Mesendoderm (in vitro differentiated cells): ENCODE measurements at regions not wholly inside any gene's neighbourhood (a gene's known extent, or its start where the extent isn't known, plus 50 kb on each side); places are given as distances from the start of the nearest gene placed in this dataset.

Experiments
- DNase-seq: peaks from one replicate; pipeline ENCODE4 v3.0.0; 2013
- H2AK5ac ChIP-seq: 2 replicates; pipeline ENCODE4 v1.6.1; 2013; ENCODE audit warnings: low read length, inconsistent platforms
- H2BK120ac ChIP-seq: 2 replicates; pipeline ENCODE4 v1.6.1; 2013; ENCODE audit warnings: low read depth, mild to moderate bottlenecking, low read length, moderate library complexity, mixed read lengths
- H2BK15ac ChIP-seq: replicated peaks from 2 replicates; pipeline ENCODE4 v1.6.1; 2013; ENCODE audit warnings: low read depth, mild to moderate bottlenecking, moderate library complexity
- H2BK5ac ChIP-seq: 2 replicates; pipeline ENCODE4 v1.6.1; 2013; ENCODE audit warnings: low read length, inconsistent platforms
- H3K18ac ChIP-seq: 2 replicates; pipeline ENCODE4 v1.6.1; 2013; ENCODE audit warnings: mild to moderate bottlenecking, low read length, mixed read lengths
- H3K23ac ChIP-seq: one replicate; pipeline ENCODE4 v1.6.1; 2013; ENCODE audit warnings: low read length
- H3K27ac ChIP-seq: 2 replicates; pipeline ENCODE4 v1.5.1; 2013; ENCODE audit warnings: low read depth, mild to moderate bottlenecking, inconsistent platforms, low read length, moderate library complexity
- H3K27me3 ChIP-seq: 2 replicates; pipeline ENCODE4 v1.6.1; 2013; ENCODE audit warnings: low read length, control low read depth, mild to moderate bottlenecking, inconsistent platforms; ENCODE audit not compliant: insufficient read depth, poor library complexity
- H3K36me3 ChIP-seq: 2 replicates; pipeline ENCODE4 v1.6.1; 2013; ENCODE audit warnings: low read length, inconsistent platforms; ENCODE audit not compliant: control insufficient read depth, insufficient read depth
- H3K4ac ChIP-seq: one replicate; pipeline ENCODE4 v1.6.1; 2013; ENCODE audit warnings: low read depth, mild to moderate bottlenecking, low read length, moderate library complexity
- H3K4me1 ChIP-seq: 2 replicates; pipeline ENCODE4 v1.6.1; 2013; ENCODE audit warnings: low read depth, low read length, inconsistent platforms; ENCODE audit not compliant: control insufficient read depth
- H3K4me2 ChIP-seq: 2 replicates; pipeline ENCODE4 v1.6.1; 2013; ENCODE audit warnings: low read length
- H3K4me3 ChIP-seq: 2 replicates; pipeline ENCODE4 v1.5.1; 2013; ENCODE audit warnings: mild to moderate bottlenecking, low read length
- H3K56ac ChIP-seq: one replicate; pipeline ENCODE4 v1.6.1; 2013; ENCODE audit warnings: low read length
- H3K79me1 ChIP-seq: 2 replicates; pipeline ENCODE4 v1.6.1; 2013; ENCODE audit warnings: low read length, inconsistent platforms
- H3K79me2 ChIP-seq: 2 replicates; pipeline ENCODE4 v1.6.1; 2013; ENCODE audit warnings: mild to moderate bottlenecking, low read length; ENCODE audit not compliant: control insufficient read depth, insufficient read depth
- H3K9ac ChIP-seq: 2 replicates; pipeline ENCODE4 v1.6.1; 2013; ENCODE audit warnings: low read length, inconsistent platforms
- H4K5ac ChIP-seq: one replicate; pipeline ENCODE4 v1.6.1; 2013; ENCODE audit warnings: low read length
- H4K8ac ChIP-seq: one replicate; pipeline ENCODE4 v1.6.1; 2013; ENCODE audit warnings: low read depth, mild to moderate bottlenecking, control low read depth, low read length, moderate library complexity
- WGBS: extraction: QIAGEN DNeasy Blood & Tissue Kit; methylation state at CpG from one replicate; pipeline ENCODE4 v1.1.7; 2013; ENCODE audit warnings: low lambda C conversion rate, missing lambda C conversion rate; ENCODE audit not compliant: insufficient coverage; ENCODE audit errors: extremely low coverage; 5-methylcytosine and 5-hydroxymethylcytosine counted together

DNA sequence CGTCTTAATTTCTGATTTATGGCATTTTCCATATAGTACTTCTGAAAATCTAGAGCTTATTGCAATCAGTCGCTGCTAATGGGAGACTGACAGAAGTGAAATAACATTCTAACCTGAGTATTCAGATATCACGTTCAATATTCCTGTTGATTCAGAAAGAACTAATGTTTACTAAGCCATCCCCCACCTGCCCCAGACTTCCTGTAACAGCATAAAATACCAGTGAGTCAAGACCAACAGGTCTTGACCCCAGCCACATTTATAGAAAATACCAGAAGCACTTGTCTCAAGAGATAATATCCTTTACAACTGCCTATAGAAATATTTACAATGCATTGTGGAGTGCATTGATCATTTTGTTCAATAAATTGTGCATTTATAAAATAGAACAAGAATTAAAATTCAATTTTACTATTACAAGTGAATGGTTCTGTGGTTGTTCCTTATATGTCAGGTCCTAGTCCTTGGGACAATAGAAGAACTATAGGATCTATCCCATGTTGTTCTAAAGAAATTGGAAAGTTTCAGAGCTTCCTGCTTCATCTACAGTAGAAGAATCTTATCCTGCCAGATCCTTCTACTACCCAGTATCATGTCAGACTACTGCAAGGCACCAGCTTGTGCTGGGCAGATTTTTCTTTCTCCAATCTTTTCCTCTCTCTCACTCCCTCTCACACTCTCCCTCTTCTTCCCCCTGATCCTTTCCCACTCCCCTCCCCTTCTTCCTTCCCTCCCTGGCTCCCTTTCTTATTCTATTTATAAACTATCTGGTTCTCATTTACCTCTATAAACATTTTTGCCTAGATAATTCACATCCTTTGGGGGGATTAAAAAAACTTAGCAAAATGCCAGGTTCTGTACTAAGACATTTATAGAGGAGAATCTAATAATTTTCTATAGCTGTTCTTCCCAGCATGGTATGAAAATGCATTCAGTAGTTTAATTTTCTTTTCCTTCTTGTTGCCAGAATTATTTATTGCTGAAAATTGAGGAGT lies 629.9 kb downstream of the DIAPH3 start:
- Histone ChIP-seq H3K79me2 (no peaks in the 10 kb centered on the region), H2AK5ac (no peak overlapping the region), H2BK120ac (no peak overlapping the region), H3K4me3 (no peak overlapping the region), H4K8ac (no peak overlapping the region), H3K79me1 (no peaks in the 10 kb centered on the region), H4K5ac (no peak overlapping the region), H3K4me2 (no peak overlapping the region), H3K36me3 (no peaks in the 10 kb centered on the region), H3K27ac (no peak overlapping the region), H3K4ac (no peak overlapping the region), H2BK5ac (no peak overlapping the region), H3K18ac (peak overlapping the region; percentile 51), H3K23ac (no peak overlapping the region), H3K4me1 (no peaks in the 10 kb centered on the region), H3K56ac (no peak overlapping the region), H3K9ac (no peak overlapping the region), H3K27me3 (no peaks in the 10 kb centered on the region), H2BK15ac (no peak overlapping the region)
- DNase-seq, result no peak
- no CpG with 5 or more reads among the region's 3 CpGs for WGBS

DNA sequence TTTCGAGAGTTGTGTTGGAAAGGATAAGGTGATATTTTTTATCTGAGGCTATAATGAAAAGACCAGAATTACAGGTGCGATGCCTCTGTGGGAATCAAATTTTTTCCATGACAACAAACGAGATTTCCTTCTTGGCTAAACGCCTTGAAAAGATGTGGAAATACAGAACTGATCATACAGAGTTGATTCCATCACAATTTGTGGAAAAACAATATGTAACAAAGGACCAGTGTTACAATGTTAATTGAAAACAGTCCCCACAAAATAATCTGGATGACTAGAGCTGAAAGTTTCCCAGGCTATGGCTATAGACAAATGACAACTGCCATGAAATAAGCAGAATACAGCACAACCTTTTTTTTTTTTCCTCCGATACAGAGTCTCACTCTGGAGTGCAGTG lies 628.9 kb downstream of the DIAPH3 start:
- H3K27ac ChIP-seq, result no peak overlapping the region
- H2AK5ac ChIP-seq, result no peak overlapping the region
- no peak overlapping the region for H3K56ac ChIP-seq
- H3K4me1 ChIP-seq, result no peaks in the 10 kb centered on the region
- no peak overlapping the region for H2BK120ac ChIP-seq
- no peak overlapping the region for H3K4ac ChIP-seq
- H3K4me2 ChIP-seq, result no peak overlapping the region
- H3K23ac ChIP-seq, result no peak overlapping the region
- DNase-seq, result no peak
- 100% methylated on average over 2 of the region's 5 CpGs for WGBS
- no peak overlapping the region for H2BK5ac ChIP-seq
- no peak overlapping the region for H3K18ac ChIP-seq
- no peak overlapping the region for H4K8ac ChIP-seq
- H3K9ac ChIP-seq, result no peak overlapping the region
- H3K79me2 ChIP-seq, result no peaks in the 10 kb centered on the region
- H3K27me3 ChIP-seq, result no peaks in the 10 kb centered on the region
- no peak overlapping the region for H4K5ac ChIP-seq
- H3K4me3 ChIP-seq, result no peak overlapping the region
- H2BK15ac ChIP-seq, result no peak overlapping the region
- H3K79me1 ChIP-seq, result no peaks in the 10 kb centered on the region
- H3K36me3 ChIP-seq, result no peaks in the 10 kb centered on the region

DNA sequence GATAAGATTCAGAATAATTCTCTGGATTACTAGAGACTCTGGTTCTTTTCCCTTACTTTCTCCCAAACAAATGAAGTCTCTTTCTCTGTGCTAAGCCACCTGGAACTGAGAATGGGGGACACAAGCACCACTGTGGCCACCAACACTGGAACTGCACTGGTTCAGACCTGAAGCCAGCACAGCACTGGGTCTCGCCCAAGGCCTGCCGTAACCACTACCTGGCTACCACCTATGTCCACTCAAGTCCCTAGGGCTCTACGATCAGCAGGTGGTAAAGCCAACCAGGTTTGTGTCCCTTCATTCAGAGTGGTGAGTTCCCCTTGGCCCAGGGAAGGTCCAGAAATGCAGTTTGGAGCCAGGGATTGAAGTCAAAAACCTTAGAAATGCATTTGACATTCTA lies 626.2 kb downstream of the DIAPH3 start:
- no peak for DNase-seq
- no peak overlapping the region for H2BK120ac ChIP-seq
- no peaks in the 10 kb centered on the region for H3K79me1 ChIP-seq
- H3K4ac ChIP-seq, result no peak overlapping the region
- H2BK5ac ChIP-seq, result no peak overlapping the region
- no CpG with 5 or more reads among the region's 3 CpGs for WGBS
- no peaks in the 10 kb centered on the region for H3K36me3 ChIP-seq
- H3K4me3 ChIP-seq, result no peak overlapping the region
- H3K4me2 ChIP-seq, result no peak overlapping the region
- H3K23ac ChIP-seq, result no peak overlapping the region
- H3K18ac ChIP-seq, result no peak overlapping the region
- no peak overlapping the region for H4K5ac ChIP-seq
- H3K4me1 ChIP-seq, result no peaks in the 10 kb centered on the region
- H4K8ac ChIP-seq, result no peak overlapping the region
- no peak overlapping the region for H2BK15ac ChIP-seq
- H3K9ac ChIP-seq, result no peak overlapping the region
- no peak overlapping the region for H2AK5ac ChIP-seq
- H3K56ac ChIP-seq, result no peak overlapping the region
- H3K79me2 ChIP-seq, result no peaks in the 10 kb centered on the region
- no peak overlapping the region for H3K27ac ChIP-seq
- no peaks in the 10 kb centered on the region for H3K27me3 ChIP-seq

DNA sequence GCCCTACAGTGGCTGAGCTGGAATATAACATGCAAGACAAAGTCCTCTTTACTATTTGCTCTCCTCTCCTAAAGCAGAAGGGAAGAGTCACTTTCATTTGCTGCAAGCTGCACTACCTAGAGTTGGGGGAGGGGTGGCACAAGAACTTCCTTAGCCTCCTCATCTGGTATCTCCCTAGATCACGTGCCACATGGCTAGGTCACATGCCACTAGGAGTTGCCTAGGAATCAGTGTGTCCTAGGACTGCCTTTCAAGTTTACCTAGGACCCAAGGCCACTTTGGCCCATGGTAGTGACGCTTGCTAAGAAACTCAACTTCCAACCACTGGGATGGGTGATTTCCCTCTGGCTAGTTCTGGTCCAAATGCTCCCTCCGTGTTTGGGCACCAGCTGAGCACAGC lies 625.2 kb downstream of the DIAPH3 start:
- Histone ChIP-seq H3K27ac (no peak overlapping the region), H3K4me2 (no peak overlapping the region), H3K56ac (no peak overlapping the region), H3K9ac (no peak overlapping the region), H3K79me2 (no peaks in the 10 kb centered on the region), H2BK15ac (no peak overlapping the region), H3K18ac (no peak overlapping the region), H3K4me1 (no peaks in the 10 kb centered on the region), H3K4ac (no peak overlapping the region), H3K36me3 (no peaks in the 10 kb centered on the region), H2AK5ac (peak overlapping the region; percentile 70), H4K8ac (no peak overlapping the region), H3K4me3 (no peak overlapping the region), H3K27me3 (no peaks in the 10 kb centered on the region), H2BK5ac (no peak overlapping the region), H4K5ac (no peak overlapping the region), H3K79me1 (no peaks in the 10 kb centered on the region), H2BK120ac (no peak overlapping the region), H3K23ac (no peak overlapping the region)
- DNase-seq, result peak; percentile 37
- no CpG with 5 or more reads among the region's 3 CpGs for WGBS

DNA sequence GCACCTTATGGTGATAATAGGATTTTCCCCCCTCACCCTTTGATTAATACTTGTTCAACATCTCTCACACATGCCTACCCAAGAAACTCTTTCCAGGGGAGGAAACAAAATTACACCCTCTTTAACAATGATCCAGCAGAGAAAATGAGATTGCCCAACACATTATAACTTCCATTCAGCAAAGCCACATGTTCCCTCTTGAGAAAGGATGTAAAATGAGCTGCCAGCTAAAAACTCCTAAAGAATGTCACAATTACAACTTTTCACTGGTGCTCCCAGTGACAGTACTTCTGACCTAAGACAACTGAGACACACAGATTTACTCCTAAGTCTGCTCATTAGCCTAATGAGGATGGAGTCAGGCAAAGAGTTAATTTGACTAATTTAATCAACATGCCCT lies 621.4 kb downstream of the DIAPH3 start:
- no peak overlapping the region for H3K56ac ChIP-seq
- no peak overlapping the region for H3K18ac ChIP-seq
- no peak overlapping the region for H2AK5ac ChIP-seq
- H4K5ac ChIP-seq, result no peak overlapping the region
- no peaks in the 10 kb centered on the region for H3K27me3 ChIP-seq
- H3K27ac ChIP-seq, result no peak overlapping the region
- H2BK15ac ChIP-seq, result no peak overlapping the region
- H2BK120ac ChIP-seq, result no peak overlapping the region
- H3K4me1 ChIP-seq, result no peaks in the 10 kb centered on the region
- no peak overlapping the region for H3K9ac ChIP-seq
- H3K4me2 ChIP-seq, result no peak overlapping the region
- H3K36me3 ChIP-seq, result no peaks in the 10 kb centered on the region
- H3K23ac ChIP-seq, result no peak overlapping the region
- peak; percentile 59 for DNase-seq
- H3K4me3 ChIP-seq, result no peak overlapping the region
- H3K4ac ChIP-seq, result no peak overlapping the region
- H2BK5ac ChIP-seq, result no peak overlapping the region
- no peaks in the 10 kb centered on the region for H3K79me2 ChIP-seq
- no peak overlapping the region for H4K8ac ChIP-seq
- H3K79me1 ChIP-seq, result no peaks in the 10 kb centered on the region

DNA sequence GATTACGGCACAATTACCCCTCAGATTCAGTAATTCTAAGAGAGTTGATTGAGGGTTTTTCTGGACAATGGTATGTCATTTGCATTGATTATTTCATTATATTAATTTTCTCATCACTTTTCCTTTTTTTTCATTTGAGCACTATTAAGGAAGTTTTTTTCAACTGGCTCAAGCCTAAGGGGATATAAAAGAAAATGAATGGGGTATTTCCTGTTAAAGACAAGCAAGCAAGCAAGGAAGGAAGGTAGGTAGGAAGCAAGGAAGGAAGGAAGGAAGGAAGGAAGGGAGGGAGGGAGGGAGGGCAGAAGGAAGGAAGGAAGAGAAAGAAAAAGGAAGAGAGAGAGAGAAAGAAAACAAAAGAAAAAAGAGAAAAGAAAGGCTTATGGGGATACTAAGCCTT lies 620.3 kb downstream of the DIAPH3 start:
- Histone ChIP-seq H2BK15ac (no peak overlapping the region), H3K79me1 (no peaks in the 10 kb centered on the region)
- WGBS, result no CpG with 5 or more reads among the region's 1 CpG

More for the DNA sequence above, 620.3 kb downstream of the DIAPH3 start:
- no peak overlapping the region for H3K18ac ChIP-seq
- no peak overlapping the region for H2AK5ac ChIP-seq
- no peak overlapping the region for H3K9ac ChIP-seq
- H3K23ac ChIP-seq, result no peak overlapping the region
- H3K56ac ChIP-seq, result no peak overlapping the region
- DNase-seq, result no peak
- no peaks in the 10 kb centered on the region for H3K36me3 ChIP-seq
- no peaks in the 10 kb centered on the region for H3K4me1 ChIP-seq
- H3K4me3 ChIP-seq, result no peak overlapping the region
- no peak overlapping the region for H2BK120ac ChIP-seq
- no peak overlapping the region for H3K4ac ChIP-seq
- H3K79me2 ChIP-seq, result no peaks in the 10 kb centered on the region
- no peak overlapping the region for H4K8ac ChIP-seq
- H2BK5ac ChIP-seq, result no peak overlapping the region
- H3K27ac ChIP-seq, result no peak overlapping the region
- no peaks in the 10 kb centered on the region for H3K27me3 ChIP-seq
- H4K5ac ChIP-seq, result no peak overlapping the region
- no peak overlapping the region for H3K4me2 ChIP-seq
